ENCODE measurements at regions not wholly inside any gene's neighbourhood (a gene's known extent, or its start where the extent isn't known, plus 50 kb on each side); places are given as distances from the start of the nearest gene placed in this dataset.

DNA sequence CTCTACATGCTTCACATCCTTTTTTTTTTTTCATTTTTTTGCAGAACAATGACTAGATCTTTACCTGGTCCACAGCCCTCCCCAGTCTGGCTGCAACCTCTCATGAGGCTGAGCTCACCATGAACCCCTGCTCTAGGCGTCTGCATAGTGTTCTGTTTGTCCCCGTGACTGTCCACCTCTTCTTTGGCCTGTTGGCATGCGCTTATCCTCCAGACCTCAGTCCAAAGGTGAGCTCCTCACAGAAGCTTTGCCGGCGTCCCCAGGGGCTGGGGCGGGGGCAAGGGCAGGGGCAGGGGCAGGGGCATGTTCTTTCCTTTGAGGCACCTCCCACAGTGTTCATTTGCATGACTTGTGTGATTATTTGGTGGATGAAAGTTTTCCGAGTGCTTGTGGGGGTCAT lies 218.4 kb upstream of the ZNF32 start:
- Histone ChIP-seq H3K36me3 (ENCODE audit: control insufficient read depth, insufficient read depth, low read length) (no peaks in the 10 kb centered on the region), H3K4me3 (ENCODE audit: low read depth, low read length) (no peak overlapping the region), H3K27me3 (ENCODE audit: control insufficient read depth, insufficient read depth, low read length) (no peaks in the 10 kb centered on the region)
- DNase-seq (ENCODE audit: low read depth), result no peak
- TF ChIP-seq, protein P1, sequence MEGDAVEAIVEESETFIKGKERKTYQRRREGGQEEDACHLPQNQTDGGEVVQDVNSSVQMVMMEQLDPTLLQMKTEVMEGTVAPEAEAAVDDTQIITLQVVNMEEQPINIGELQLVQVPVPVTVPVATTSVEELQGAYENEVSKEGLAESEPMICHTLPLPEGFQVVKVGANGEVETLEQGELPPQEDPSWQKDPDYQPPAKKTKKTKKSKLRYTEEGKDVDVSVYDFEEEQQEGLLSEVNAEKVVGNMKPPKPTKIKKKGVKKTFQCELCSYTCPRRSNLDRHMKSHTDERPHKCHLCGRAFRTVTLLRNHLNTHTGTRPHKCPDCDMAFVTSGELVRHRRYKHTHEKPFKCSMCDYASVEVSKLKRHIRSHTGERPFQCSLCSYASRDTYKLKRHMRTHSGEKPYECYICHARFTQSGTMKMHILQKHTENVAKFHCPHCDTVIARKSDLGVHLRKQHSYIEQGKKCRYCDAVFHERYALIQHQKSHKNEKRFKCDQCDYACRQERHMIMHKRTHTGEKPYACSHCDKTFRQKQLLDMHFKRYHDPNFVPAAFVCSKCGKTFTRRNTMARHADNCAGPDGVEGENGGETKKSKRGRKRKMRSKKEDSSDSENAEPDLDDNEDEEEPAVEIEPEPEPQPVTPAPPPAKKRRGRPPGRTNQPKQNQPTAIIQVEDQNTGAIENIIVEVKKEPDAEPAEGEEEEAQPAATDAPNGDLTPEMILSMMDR (IDR thresholded peaks at IDR 0.05; ENCODE audit: insufficient read depth, low read depth, low read length), result no peak
- POLR2A ChIA-PET, result interaction anchor here (1.0 kb wide), 1 partner anchor 22 kb away, joined by 4 read pairs; no protein-coding TSS in a partner anchor
- CTCF ChIA-PET, result interaction anchor here (0.6 to 6.1 kb wide), 4 partner anchors 63 to 1045 kb away, joined by 3 to 30 read pairs (median 4); no protein-coding TSS in a partner anchor

DNA sequence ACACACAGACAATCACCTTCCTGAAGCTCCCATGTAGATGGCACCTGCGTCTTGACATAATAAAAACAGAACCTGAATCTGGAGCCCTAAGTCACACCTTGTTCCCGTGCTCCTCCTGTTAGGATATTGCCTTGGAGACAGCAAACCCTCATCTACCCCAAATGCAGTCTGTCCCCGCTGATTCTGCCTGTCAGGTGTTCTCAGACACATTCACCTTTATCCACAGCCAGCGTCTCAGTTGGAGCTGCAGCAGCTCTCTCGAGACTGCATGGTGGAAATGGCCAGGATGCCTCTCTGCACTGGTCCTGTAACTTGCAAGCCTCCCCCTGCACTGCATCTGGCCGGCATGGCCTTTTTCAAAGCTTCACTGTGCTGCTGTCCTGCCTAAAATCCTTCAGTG lies 218.0 kb upstream of the ZNF32 start:
- Histone ChIP-seq H3K4me3 (ENCODE audit: low read depth, low read length) (no peak overlapping the region), H3K36me3 (ENCODE audit: control insufficient read depth, insufficient read depth, low read length) (no peaks in the 10 kb centered on the region), H3K27me3 (ENCODE audit: control insufficient read depth, insufficient read depth, low read length) (no peaks in the 10 kb centered on the region)
- DNase-seq (ENCODE audit: low read depth), result no peak
- CTCF ChIA-PET, result interaction anchor here (0.6 to 6.1 kb wide), 4 partner anchors 62 to 1045 kb away, joined by 3 to 30 read pairs (median 4); no protein-coding TSS in a partner anchor
- POLR2A ChIA-PET, result no interaction called here
- TF ChIP-seq, protein P1 (IDR thresholded peaks at IDR 0.05; ENCODE audit: insufficient read depth, low read depth, low read length), result no peak

DNA sequence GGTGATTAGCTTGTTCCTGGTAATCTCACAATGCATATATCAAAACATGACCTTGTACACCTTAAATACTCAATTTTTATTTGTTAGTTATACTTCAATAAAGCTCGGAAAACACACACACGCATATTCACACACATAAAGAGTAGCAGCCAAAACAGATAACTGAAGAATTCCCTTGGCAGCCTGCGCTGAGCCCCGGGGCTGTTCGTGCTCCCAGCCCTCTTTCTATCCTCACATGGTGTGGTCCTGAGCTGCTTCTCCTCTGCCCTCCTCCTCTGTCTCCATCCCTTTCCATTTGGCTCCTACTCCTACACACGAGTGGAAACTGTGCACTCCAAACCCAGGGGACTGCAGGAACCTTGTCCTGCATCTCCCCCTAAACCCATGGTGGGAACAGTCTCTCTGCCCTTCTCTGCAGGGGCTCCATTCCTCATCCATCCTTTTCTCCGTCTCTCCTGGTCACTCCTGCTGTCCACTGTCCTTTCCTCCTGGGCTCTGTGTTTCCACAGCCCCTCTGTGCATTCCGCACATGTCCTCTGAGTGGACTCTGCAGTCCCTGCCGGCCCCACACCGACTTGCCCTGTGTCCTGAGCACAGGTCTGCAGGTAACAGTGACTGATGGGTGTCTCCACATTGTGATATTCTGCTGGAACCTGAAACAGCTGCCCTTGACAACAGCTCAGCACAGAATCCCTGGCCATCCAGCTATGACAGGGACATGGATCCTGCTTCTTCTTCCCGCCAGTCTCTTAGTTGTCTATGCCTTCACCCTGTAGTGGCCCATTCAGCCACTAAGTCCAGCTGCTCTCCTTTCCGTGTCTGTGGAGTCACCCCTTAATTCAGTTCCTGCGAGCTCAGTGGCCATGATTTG lies 216.8 kb upstream of the ZNF32 start:
- Histone ChIP-seq H3K36me3 (ENCODE audit: control insufficient read depth, insufficient read depth, low read length) (no peaks in the 10 kb centered on the region), H3K4me3 (ENCODE audit: low read depth, low read length) (no peak overlapping the region), H3K27me3 (ENCODE audit: control insufficient read depth, insufficient read depth, low read length) (no peaks in the 10 kb centered on the region)
- POLR2A ChIA-PET, result interaction anchor here (0.6 kb wide), 1 partner anchor 428 kb away, joined by 5 read pairs; no protein-coding TSS in a partner anchor
- no peak for DNase-seq (ENCODE audit: low read depth)
- CTCF ChIA-PET, result interaction anchor here (1.0 to 6.1 kb wide), 4 partner anchors 19 to 181 kb away, joined by 3 to 30 read pairs (median 4); no protein-coding TSS in a partner anchor
- TF ChIP-seq, protein P1 (IDR thresholded peaks at IDR 0.05; ENCODE audit: insufficient read depth, low read depth, low read length), result no peak

DNA sequence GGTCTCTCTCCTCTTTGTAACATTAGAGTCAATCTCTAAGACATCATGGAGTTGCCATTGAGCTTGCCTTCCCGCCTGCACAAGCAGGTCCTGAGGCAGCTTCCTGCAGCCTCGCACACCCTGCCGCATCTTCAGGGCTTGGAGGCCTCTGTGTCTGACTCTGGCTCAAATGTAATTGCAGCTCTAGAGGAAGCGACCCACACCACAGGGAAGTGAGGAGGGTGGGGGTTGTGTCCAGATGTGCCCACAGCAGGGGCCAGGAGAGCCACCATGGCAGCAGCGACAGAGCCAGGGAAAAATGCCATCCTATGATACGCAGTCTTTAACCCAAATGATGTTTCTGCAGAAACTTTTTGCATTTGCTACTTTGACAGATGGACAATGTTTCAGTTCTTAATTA lies 216.0 kb upstream of the ZNF32 start:
- TF ChIP-seq, protein P1 (IDR thresholded peaks at IDR 0.05; ENCODE audit: insufficient read depth, low read depth, low read length), result no peak
- no peaks in the 10 kb centered on the region for H3K27me3 ChIP-seq (ENCODE audit: control insufficient read depth, insufficient read depth, low read length)
- no peak for DNase-seq (ENCODE audit: low read depth)
- H3K4me3 ChIP-seq (ENCODE audit: low read depth, low read length), result no peak overlapping the region
- POLR2A ChIA-PET, result interaction anchor here (0.6 kb wide), 1 partner anchor 429 kb away, joined by 5 read pairs; no protein-coding TSS in a partner anchor
- no peaks in the 10 kb centered on the region for H3K36me3 ChIP-seq (ENCODE audit: control insufficient read depth, insufficient read depth, low read length)
- CTCF ChIA-PET, result interaction anchor here (6.1 kb wide), 1 partner anchor 174 kb away, joined by 30 read pairs; no protein-coding TSS in a partner anchor

DNA sequence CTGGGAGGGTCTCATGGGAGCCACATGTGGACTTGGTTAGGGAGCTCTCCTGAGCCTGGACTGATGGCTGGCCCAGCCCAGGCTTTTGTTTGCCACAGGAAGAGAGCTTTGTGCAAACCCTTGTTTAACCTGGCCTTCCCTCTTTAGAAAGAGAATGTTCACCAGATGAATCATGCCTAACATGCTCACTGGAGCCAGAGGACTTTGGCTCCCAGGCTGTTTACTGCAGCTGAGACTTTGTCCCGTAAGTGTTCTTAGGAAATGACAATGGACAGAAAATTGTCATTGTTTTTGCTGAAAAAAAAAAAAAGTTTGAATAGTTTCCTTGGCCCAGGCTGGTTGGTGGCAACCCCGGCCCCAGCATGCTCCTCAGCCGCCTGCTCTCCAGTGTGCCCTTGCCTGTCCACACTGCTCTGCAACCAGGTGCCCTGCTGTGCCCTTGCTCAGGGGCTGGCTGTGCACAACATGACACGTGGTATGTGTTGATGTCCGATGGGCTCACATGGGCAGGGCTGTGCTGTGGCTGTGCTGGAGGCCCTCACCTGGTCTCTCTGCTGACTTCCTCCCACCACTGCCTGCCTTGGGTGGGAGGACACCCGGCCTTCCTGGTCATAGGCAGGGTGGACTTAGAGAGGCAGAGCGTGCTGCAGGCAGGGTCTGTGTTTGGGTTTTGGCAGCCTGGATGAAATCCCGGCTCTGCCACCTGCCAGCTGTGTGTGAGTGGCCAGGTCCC lies 215.3 kb upstream of the ZNF32 start:
- CTCF ChIA-PET, result interaction anchor here (1.1 to 6.1 kb wide), 2 partner anchors 16 to 173 kb away, joined by 3 to 30 read pairs; no protein-coding TSS in a partner anchor
- Histone ChIP-seq H3K27me3 (ENCODE audit: control insufficient read depth, insufficient read depth, low read length) (no peaks in the 10 kb centered on the region), H3K4me3 (ENCODE audit: low read depth, low read length) (no peak overlapping the region), H3K36me3 (ENCODE audit: control insufficient read depth, insufficient read depth, low read length) (no peaks in the 10 kb centered on the region)
- DNase-seq (ENCODE audit: low read depth), result peak; percentile 44
- TF ChIP-seq, protein P1 (IDR thresholded peaks at IDR 0.05; ENCODE audit: insufficient read depth, low read depth, low read length), result no peak
- POLR2A ChIA-PET, result no interaction called here
